ENCODE measurements at regions not wholly inside any gene's neighbourhood (a gene's known extent, or its start where the extent isn't known, plus 50 kb on each side); places are given as distances from the start of the nearest gene placed in this dataset.

GRCh38 chr4:155441475-155441874, 64.7 kb upstream of the MAP9 start:
- Histone ChIP-seq H3K36me3 (ENCODE audit: control insufficient read depth, insufficient read depth, low read length) (no peaks in the 10 kb centered on the region), H3K9me1 (ENCODE audit: control insufficient read depth, insufficient read depth, low read length) (no peaks in the 10 kb centered on the region), H3K4me1 (replicated peaks in 1 of 2; ENCODE audit: control insufficient read depth in 2 of 2, insufficient read depth in 2 of 2, low read length in 2 of 2) (no peaks in the 10 kb centered on the region), H4K20me1 (replicated peaks; ENCODE audit: control insufficient read depth, insufficient read depth, low read length) (no peaks in the 10 kb centered on the region), H2AFZ (ENCODE audit: low read depth, low read length) (no peak overlapping the region), H3K27me3 (ENCODE audit: control insufficient read depth in 2 of 2, insufficient read depth in 2 of 2, low read length in 2 of 2) (no peaks in the 10 kb centered on the region), H3K9ac (ENCODE audit: insufficient read depth in 1 of 2, low read depth in 2 of 2, low read length in 2 of 2) (no peak overlapping the region), H3K4me3 (no peak overlapping the region), H3K79me2 (ENCODE audit: control insufficient read depth, insufficient read depth, low read length) (no peaks in the 10 kb centered on the region), H3K9me3 (replicated peaks; ENCODE audit: control insufficient read depth, insufficient read depth, low read depth, low read length) (no peaks in the 10 kb centered on the region), H3K4me2 (ENCODE audit: insufficient read depth, low read length) (no peak overlapping the region), H3K27ac (ENCODE audit: extremely low read depth, low read depth, low read length) (no peak overlapping the region)
- intact Hi-C loops (cut with micrococcal nuclease): loop anchor here (5.0 kb wide), 1 partner anchor 511 kb away; the partner anchor contains the start of gene CTSO
- DNase-seq (ENCODE audit: extremely low read depth in 1 of 4, low spot score in 3 of 4) (no peak), FAIRE-seq (no peak), ATAC-seq (no peak)
- TF ChIP-seq YY1 (IDR thresholded peaks at IDR 0.05; ENCODE audit: borderline replicate concordance in 1 of 3, control insufficient read depth in 1 of 3, extremely low read depth in 1 of 3, insufficient read depth in 3 of 3, insufficient read length in 1 of 3, insufficient replicate concordance in 2 of 3, low read depth in 1 of 3, low read length in 2 of 3) (no peak), ASH1L (IDR thresholded peaks at IDR 0.05; ENCODE audit: borderline replicate concordance, low read depth, partially characterized antibody) (no peak), CHAMP1 (IDR thresholded peaks at IDR 0.05) (no peak)
- ChIA-PET CTCF (ENCODE audit: low intra/inter-chr PET ratio) (no interaction called here), POLR2A (no interaction called here)
- in situ Hi-C loops (cut with MboI): no loop called here
- 0% methylated on average over 1 of the region's 1 CpG for WGBS (ENCODE audit: insufficient coverage, low coverage, missing lambda C conversion rate)
- BruUV-seq (replicated peaks): no TSS peak

Data from K562 (cell line).